Lower leg skin (tissue), 4 donors: ENCODE measurements at regions not wholly inside any gene's neighbourhood (a gene's known extent, or its start where the extent isn't known, plus 50 kb on each side); places are given as distances from the start of the nearest gene placed in this dataset.

Experiments used
- DNase-seq, 2 donors: peaks; one replicate each; pipeline ENCODE4 v3.0.0-alpha.2; 2019; ENCODE audit warnings: low spot score in 2 of 2
- H3K4me3 ChIP-seq: fragments of 200-600 bp; sonication (generic); 2 replicates; pipeline ENCODE4 v1.5.1; 2017; ENCODE audit warnings: mild to moderate bottlenecking, low read depth; ENCODE audit not compliant: poor library complexity, severe bottlenecking
- POLR2A ChIP-seq, 2 donors: fragments of 450-650 bp; IDR thresholded peaks; one replicate each; pipeline ENCODE4 v1.6.1; 2016 to 2017; ENCODE audit warnings: antibody characterized with exemption in 2 of 2, mild to moderate bottlenecking in 1 of 2, moderate library complexity in 1 of 2
- WGBS, 2 donors: methylation state at CpG; one replicate each; pipeline ENCODE4 v1.1.5; 2018; 5-methylcytosine and 5-hydroxymethylcytosine counted together
- intact Hi-C: fragments of 100-400 bp; cut with DNase I; formaldehyde crosslinking; loops from one replicate; pipeline ENCODE4 v1.15.0; 2023; ENCODE audit warnings: low total_unique reads
- TF ChIP-seq, protein P1 (sequence below), 3 donors: fragments of 450-650 bp; IDR thresholded peaks; one replicate each; pipeline ENCODE4 v1.5.1; 2016; ENCODE audit warnings: antibody characterized with exemption in 3 of 3, mild to moderate bottlenecking in 3 of 3, moderate library complexity in 2 of 3

DNA sequence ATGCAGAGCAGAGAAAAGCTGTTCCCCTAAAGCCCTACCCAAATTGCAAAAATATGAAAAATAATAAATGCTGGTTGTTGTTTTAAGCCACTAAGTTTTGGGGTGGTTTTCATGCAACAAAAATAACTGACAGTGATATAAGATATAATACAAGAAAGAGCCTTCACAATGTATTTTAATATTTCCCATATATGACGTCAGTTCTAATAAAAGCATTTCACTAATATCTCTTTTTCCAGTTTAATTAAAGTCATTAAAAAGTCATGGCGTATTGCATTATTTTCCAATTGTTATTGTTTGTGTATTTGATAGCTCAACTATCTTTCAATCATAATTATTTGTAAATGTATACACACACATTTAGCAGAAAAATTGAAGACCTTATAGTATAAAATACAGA, 134.7 kb upstream of the EPHA7 start:
- TF ChIP-seq, protein P1, sequence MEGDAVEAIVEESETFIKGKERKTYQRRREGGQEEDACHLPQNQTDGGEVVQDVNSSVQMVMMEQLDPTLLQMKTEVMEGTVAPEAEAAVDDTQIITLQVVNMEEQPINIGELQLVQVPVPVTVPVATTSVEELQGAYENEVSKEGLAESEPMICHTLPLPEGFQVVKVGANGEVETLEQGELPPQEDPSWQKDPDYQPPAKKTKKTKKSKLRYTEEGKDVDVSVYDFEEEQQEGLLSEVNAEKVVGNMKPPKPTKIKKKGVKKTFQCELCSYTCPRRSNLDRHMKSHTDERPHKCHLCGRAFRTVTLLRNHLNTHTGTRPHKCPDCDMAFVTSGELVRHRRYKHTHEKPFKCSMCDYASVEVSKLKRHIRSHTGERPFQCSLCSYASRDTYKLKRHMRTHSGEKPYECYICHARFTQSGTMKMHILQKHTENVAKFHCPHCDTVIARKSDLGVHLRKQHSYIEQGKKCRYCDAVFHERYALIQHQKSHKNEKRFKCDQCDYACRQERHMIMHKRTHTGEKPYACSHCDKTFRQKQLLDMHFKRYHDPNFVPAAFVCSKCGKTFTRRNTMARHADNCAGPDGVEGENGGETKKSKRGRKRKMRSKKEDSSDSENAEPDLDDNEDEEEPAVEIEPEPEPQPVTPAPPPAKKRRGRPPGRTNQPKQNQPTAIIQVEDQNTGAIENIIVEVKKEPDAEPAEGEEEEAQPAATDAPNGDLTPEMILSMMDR (IDR thresholded peaks at IDR 0.05): no peak
- TF ChIP-seq POLR2A (IDR thresholded peaks at IDR 0.05): no peak
- no peak for DNase-seq
- H3K4me3 ChIP-seq: no peak overlapping the region
- intact Hi-C loops: no loop called here
- 86 to 90% methylated on average over 2 of the region's 2 CpGs for WGBS, 2 donors

DNA sequence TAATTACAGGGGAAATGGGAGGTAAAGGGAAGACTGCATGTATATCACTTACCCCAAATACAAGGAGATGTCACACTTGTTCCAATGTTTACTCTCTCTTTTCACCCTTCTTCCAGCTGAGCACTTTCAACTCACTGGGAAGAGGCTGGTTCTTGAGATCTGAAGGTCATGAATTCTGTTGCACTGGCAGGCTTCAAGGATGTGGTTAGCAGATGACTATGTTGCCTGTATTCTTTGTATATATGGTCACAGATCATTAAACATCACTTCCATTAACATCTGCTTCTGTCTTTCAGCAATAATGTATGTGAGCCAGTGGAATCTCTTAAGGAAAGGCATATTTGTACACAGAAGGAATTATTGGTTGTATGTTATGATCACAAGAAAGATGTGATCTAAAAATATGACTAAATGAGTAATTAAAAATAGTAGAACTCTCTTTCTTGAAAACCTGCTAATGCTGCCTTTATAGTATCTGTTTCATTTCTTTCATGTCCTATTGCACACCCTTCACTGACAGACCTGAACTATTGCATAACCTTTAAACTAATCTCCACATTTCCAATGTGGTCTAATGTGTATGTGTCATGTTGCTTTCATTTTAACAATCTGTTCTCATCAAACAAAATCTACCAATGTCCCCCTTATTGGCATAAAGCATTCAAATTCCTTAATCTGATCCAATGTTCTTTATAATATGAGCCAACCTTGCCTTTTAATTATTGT, 131.4 kb upstream of the EPHA7 start:
- H3K4me3 ChIP-seq: no peak overlapping the region
- intact Hi-C loops: no loop called here
- no peak for DNase-seq
- TF ChIP-seq, protein P1 (IDR thresholded peaks at IDR 0.05): no peak
- TF ChIP-seq POLR2A (IDR thresholded peaks at IDR 0.05): no peak

DNA sequence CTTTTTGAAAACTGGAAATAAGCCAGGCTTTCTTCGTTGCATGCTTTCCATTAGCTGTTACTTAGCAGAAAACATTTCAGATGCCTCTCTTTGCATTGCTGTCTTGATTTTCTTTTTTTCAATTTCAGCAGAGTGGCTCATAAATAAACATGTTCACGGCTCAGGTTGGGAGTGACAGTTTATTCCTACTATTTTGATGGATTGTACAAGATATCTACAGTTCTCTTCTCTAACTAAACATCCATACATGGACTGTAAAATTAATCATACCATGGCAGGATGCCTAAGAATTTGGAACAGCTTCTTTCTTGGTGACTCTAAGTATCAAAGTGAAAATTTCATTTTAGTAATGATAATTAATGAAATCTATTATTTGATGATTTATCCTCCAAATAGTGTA, 130.5 kb upstream of the EPHA7 start:
- 27 to 41% methylated on average over 2 of the region's 2 CpGs for WGBS, 2 donors
- TF ChIP-seq, protein P1 (IDR thresholded peaks at IDR 0.05): no peak
- TF ChIP-seq POLR2A (IDR thresholded peaks at IDR 0.05): no peak
- no peak overlapping the region for H3K4me3 ChIP-seq

DNA sequence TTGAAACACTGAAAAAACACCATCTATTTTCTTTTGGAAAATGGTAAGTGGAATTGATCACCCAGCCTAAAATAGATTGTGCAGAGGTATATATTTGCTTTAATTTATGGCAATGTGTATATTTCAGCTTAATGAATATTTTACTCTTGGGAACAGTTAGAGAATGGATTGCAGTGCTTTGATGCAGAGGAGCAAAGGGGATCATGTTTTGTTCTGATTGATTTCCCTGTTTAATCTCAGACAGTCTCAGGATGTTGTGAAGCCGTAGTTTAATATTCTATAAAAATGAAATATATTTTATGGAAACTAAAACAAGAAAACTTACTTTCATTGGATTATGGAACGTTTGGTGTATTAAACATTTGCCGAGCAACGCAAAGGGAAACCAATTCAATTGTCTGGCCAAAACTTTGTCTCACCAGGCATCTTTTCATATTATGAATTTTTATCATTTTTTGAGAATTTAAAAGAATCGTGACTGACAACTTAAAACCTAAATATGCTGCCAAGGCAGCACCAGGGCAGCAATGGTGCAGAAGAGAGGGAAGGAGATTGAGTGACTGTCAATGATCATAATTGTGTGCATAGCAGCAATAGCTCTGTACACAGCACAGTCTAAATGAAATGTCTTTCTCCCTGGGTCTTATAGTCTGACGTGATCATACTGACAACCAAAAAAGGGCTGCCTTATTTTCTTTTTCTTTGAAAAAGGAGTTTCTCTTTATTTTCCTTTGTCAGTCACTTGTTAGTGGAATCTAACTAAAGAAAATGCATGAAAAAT, 105.5 kb upstream of the EPHA7 start:
- WGBS, 2 donors: 81 to 83% methylated on average over 6 of the region's 6 CpGs
- no peak for TF ChIP-seq POLR2A (IDR thresholded peaks at IDR 0.05)
- TF ChIP-seq, protein P1 (IDR thresholded peaks at IDR 0.05): no peak
- DNase-seq: no peak
- intact Hi-C loops: no loop called here
- H3K4me3 ChIP-seq: no peak overlapping the region

More for the DNA sequence above, 130.5 kb upstream of the EPHA7 start:
- DNase-seq: no peak
- intact Hi-C loops: no loop called here

DNA sequence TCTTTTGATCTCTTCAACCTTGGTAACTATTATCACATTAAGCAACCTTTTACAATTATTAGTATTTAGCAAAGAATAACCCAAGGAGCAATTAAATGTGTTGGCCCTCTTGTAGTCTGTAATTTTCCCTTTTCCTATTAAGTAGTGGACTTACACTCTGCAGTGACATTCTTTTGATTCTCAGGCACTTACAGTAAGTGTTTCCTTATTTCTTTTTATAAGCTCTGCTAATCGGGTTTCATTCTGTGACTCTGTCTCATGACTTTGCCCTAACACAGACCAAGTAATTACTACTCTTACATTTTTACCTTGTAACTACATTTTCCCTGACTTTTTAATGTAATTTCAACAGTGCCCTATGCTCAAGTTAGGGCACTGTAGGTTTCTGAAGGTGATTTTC, 104.0 kb upstream of the EPHA7 start:
- DNase-seq: no peak
- H3K4me3 ChIP-seq: no peak overlapping the region
- 70 to 74% methylated on average over 1 of the region's 1 CpG for WGBS, 2 donors
- TF ChIP-seq, protein P1 (IDR thresholded peaks at IDR 0.05): no peak
- TF ChIP-seq POLR2A (IDR thresholded peaks at IDR 0.05): no peak
- intact Hi-C loops: no loop called here
